ENCODE measurements at regions not wholly inside any gene's neighbourhood (a gene's known extent, or its start where the extent isn't known, plus 50 kb on each side); places are given as distances from the start of the nearest gene placed in this dataset.
"Not testable (repeated sequence)": the region's sequence is repeated elsewhere in the genome, so short reads cannot be mapped to it uniquely, and the experiment has no call there.

DNA sequence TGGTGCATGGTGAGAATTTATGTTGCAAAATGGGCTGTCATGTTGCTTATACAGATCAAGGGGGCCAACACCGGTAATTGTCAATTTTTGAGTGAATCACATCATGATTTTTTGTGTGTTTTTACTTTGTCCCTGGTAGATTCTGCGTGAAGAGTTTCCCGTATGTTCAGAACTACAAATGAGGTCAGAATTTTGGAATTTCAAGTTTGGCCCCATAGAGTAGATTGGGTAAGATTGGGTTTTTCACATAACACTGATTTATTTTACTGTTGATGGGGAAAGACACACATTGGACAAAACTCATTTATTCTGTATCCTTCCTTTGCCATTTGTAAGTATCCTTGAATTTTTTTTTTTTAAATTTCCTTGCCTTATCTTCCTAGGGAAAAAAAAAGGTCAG, 158.5 kb upstream of the MXRA5 start:
- DNase-seq = no peak

DNA sequence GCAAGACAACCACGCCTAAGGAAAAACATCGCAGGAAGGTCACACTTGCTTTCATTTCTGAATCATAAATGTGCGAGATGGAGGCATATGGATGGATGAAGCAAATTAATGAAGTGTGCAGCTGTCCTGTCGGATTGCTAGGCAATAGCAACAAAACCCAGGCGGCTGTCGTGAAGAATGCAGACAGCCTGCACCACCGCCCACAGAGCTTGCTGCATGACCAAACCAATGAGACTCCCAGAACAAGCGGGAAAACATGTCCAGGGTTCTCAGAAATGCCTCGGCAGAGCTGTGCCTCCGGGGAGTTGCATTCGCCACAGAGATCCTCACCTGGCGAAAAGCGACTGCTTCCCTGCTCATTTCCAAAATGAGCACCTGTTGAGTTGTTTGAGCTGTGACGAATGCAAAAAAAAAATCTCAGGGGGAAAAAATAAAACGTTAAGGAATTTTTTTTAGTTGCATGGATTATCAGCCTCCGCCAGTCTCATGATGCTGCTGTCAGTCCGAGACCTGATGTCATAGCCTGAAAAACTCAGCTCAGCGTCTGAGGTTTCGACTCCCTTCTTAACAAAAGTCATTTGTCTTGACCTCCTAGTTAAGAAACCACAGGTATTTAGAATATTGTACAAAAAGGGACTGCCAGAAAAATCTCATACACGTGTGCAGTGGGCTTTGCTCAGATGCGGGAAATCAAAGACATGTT, 155.5 kb upstream of the MXRA5 start:
- DNase-seq = no peak

DNA sequence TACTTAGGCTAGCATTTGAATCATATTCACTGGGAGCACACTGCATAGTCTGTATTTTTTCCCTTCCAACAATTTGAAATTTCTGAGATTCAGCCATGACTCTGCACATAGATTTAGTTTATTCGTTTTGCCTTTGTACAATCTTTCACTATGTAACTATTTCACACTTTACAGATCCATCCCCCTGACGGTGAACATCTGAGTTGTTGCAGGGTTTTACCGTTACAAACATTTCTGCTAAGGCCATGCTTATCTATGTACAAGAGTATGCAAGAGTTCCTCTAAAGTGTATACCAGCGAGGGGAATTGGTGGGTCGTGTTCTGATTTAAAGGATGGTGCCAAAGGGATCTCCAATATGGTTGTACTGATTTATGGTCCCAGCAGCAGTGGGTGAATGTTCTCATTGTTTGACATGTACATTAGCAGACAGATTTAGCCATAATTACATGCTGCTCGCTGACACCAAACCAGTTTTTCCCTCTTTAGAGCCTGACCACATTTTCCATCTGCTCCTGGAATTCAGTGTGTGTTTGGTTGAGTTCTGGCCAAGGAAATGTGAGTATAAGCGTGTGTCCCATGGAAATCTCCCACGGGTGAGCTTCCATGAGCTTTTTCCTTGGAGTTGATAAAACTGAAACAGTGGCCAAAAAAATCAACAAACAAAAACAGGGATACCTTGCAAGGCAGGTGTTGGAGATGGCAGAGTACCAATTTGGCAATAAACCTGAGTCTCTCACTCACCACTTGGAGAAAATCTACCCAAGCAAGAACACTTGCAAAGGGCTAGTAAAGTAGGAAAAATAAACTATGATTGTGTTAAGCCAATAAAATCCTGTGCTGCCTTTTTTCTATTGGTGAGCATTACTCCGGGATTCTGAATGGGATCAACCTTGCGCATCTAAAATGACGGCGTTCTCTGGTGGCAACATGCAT, 149.7 kb upstream of the MXRA5 start:
- DNase-seq = not testable (repeated sequence)

DNA sequence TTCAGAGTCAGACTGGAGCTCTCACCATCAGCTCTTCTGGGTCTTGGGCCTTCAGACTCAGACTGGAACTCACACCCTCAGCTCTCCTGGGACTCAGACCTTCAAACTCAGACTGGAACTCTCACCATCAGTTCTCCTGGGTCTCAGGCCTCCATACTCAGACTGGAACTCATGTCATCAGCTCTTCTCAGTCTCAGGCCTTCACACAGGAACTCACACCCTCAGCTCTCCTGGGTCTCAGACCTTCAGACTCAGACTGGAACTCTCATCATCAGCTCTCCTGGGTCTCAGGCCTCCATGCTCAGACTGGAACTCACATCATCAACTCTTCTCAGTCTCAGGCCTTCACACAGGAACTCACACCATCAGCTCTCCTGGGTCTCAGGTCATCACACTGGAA, 147.2 kb upstream of the MXRA5 start:
- DNase-seq = no peak

DNA sequence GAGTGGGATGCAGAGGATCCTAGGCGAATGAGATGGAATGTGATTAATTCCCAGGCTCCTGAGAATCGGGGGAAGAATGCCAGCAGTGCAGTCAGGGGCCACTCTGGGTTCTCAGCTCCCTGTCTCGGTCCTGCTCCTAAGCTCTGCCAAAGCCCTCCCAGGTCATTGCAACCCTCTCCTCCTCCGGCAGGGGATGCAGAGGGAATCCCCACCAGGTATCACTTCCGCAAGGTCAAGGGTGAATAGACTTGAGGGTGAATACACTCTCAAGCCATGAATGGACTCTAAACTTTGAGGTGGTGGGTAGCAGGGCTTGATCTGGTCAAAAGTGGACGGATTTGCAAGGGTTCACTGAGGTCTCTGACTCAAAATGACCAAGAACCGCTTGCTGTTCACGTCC, 139.3 kb upstream of the MXRA5 start:
- no peak for DNase-seq

DNA sequence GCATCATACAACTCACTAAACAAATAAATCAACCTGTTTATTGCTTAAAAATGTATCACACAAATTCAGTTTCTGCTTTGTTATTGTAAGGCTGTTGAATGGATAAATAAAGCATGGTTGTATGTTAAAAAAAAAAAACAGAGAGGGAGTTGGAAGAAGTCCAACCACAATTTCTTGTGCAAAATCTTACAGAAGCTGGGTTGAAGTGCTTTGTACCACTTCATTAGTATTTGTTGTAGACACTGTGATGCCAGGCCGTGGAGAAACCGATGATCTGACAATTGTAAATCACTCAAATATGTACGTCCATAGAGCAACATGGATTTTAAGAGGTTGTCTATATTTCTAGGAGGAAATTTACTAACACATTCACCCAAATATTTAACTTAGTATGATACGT, 132.6 kb upstream of the MXRA5 start:
- DNase-seq = no peak

DNA sequence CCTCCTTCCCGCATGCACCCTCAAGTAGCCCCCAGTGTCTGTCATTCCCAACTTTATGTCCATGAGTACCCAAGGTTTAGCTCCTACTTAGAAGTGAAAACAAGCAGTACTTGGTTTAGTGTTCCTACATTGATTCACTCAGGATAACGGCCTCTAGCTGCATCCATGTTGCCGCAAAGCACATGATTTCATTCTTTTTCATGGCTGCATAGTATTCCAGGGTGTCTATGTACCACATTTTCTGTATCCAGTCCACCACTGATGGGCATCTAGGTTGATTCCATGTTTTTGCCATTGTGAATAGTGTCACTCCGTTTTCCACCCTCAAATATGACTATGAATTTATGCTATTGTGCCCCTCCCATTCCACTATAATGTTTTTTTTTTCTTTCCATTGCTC, 130.5 kb upstream of the MXRA5 start:
- DNase-seq = no peak

DNA sequence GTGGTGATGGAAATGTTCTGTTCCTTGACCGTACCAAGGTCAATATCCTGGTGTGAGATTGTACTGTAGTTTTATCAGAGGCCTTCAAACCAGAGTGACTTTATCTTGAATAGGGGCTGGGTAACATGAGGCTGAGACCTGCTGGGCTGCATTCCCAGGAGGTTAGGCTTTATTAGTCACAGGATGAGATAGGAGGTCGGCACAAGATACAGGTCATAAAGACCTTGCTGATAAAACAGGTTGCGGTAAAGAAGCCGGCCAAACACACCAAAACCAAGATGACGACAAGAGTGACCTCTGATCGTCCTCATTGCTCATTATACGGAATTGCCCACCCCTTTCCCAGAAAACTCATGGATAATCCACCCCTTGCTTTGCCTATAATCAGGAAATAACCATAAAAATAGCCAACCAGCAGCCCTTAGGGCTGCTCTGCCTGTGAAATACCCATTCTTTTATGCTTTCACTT, 123.8 kb upstream of the MXRA5 start:
- not testable (repeated sequence) for DNase-seq

DNA sequence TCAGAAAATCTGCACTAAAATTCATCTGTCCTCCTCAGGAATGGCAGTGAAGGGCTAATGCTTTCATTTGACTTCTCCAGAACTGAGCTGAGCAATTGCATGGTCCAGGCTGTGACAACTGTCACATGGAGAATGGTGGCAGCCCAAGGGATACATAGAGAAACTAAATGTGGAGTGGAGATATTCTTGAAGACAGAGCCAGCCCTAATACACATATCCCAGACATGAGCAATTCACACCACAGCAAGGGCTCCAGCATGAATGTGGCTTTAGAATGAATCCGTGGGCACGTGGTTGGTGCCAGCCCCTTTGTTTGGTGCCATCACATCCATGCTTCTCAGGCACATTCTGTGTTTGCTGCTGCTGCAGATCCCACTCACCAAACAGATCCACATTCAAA, 121.6 kb upstream of the MXRA5 start:
- DNase-seq = no peak

DNA sequence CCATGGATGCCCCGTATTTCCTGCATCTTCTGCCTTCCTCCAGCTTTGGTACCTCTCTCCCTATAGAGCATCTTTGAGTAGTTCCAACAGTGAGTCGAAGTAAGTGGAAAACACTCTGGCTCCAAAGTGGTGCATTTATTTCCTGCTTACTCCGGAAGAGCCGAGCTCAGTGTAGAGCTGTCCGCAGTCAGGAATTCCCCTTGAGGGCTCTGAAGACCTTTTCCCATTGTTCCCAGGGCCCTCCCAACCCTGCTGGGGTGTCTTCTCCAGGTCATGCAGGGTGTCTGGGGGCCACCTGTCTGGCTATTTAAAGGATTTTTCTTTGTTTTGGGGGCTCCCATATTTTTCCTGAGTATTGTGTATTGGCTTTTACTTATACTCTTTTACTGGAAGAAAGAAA, 118.6 kb upstream of the MXRA5 start:
- DNase-seq = no peak

DNA sequence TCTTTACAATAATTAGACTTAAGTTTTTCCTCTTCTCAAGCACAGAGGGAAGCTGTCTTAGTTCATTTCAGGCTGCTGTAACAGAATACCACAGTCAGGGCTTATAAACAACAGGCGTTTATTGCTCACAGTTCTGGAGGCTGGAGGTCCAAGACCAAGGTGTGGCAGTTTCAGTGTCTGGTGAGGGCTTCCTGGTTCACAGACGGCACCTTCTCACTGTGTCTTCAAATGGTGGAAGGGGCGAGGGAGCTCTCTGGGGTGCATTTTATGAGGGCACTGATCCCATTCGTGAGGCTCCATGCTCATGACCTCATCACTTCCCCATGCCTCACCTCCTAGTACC, 115.7 kb upstream of the MXRA5 start:
- DNase-seq = no peak

DNA sequence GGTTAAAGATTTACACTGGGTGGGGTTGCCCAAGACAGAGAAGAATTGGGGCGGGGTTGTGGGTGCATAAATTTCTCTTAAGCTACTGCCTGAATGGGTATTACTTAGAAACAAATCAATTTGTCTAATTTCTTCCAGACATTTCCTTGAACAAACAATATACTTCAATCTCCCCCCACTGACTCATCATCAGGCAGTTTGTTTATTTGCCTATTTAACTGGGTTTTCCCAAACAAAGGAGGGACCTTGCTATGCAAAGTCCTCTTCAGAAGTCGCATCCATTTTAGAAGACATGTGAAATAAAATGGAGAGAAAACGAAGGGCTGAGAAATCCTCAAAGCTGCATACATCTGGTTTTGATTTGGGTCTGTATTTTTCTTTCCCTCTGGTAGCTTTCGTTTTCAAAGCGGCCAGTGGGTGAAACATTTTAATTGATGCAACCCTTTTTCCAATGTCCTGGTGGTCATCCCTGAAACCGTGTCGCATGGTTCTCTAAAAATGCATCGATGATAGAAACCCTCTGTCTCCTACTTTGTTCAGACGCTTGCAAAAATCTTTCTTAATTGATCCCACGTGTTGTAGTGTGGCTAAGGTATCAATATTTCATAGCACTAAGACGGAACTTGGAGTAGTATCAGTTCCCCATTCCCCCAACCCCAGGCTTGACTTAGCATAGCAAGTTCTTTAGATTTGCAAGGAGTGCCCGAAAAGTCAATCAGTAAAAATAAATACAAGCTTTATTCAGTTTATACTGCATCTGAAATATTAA, 115.1 kb upstream of the MXRA5 start:
- DNase-seq = no peak

DNA sequence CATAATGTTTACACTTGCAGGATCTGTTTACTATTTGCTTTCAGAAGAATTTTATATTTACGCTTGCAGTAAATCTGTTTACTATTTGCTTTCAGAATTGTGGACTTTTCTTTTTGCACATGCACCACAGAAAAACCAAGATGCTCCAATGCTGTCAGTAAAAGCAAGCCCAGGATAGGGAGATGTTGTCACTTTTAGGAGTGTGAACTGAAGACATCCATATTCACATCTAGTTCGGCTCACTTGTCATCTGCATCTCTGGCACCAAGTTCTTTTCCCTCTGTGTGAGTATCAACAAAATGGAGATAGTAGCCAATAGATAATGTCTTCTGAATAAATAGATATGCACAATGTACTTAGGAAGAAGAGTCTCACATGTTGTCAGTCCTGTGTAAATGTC, 109.3 kb upstream of the MXRA5 start:
- no peak for DNase-seq

DNA sequence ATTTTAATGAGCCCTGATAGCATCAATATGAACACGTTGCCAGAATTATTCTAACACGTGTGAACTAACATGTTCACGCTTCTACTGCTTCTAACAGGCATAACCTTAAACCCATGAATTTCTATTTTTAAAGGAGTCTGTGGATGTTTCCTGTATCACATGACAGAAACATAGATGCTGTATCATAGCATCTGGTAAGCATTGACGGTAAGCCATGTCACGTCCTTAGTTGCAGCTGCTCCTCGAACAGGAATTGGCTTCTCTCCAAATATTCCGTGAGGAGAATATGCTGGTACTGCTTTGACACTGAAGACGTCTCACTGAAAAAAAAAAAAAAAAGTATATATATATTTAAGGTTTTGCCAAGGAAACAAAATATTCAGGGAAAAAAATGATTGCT, 105.1 kb upstream of the MXRA5 start:
- DNase-seq = no peak

DNA sequence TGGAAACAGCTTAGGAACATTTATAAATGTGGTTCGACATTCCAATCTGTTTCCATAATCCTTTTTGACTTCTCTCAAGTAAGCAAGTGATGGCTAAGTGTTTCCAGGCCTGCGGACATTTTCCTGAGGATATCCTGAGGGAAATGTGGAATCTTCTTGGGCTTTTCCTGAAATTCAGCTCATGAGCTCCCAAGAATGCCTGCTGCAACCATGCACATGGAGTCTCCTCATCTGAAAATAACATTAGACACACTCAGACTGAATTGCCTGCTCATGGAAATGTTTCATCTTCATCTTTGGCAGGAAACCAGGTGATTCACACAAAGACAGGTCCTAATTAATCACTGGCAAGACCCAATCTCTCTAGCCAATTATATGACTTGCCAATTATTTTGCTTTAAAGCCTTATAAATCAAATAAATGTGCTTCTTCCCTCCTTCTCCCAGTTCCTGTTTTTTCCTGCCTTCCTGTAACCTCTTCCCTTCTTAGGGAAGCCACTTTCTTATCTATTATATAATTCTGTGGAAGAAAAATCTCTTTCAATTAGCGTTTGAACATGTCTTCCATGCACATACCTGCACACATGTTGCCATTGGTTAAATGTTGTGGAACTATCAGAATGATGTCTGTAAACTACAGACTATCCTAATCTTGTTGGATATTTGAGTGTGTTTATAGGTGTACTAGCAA, 104.6 kb upstream of the MXRA5 start:
- no peak for DNase-seq

DNA sequence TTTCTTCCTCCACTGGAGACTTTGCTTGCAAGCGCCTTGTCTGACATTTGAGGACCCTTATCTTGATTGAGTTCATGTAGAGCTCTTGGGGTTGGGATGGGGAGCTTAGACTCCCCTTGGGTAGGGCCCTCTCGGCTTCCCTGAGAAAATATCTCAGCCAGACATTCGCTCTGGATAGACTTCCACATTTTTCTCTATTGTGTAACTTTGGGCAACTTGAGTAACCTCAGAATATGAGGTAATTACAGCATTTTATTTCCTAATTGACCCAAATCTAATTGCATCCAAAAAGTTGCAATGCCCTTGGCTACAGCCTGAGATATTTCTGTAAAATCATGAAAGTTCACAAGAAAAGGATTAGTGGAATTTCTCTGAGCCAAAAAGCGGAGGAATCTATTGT, 102.8 kb upstream of the MXRA5 start:
- DNase-seq = no peak

DNA sequence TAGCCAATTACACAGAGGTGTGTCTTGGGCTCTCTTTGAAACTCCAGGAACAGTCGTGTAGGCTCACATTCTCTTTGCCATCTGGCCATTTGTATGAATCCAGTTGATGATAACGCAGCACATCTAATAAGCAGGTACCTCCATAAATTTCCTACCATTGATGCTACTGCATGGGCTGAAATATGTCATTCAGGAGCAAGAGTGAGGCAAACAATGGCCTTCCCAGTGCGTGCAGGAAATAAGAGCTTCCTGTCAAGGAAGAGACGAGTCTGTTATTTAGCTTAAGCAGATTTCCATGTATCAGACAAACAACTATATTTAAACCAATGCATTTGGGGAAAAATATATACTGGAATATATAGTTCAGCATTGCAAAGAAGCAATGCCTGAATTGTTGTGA, 102.1 kb upstream of the MXRA5 start:
- no peak for DNase-seq

DNA sequence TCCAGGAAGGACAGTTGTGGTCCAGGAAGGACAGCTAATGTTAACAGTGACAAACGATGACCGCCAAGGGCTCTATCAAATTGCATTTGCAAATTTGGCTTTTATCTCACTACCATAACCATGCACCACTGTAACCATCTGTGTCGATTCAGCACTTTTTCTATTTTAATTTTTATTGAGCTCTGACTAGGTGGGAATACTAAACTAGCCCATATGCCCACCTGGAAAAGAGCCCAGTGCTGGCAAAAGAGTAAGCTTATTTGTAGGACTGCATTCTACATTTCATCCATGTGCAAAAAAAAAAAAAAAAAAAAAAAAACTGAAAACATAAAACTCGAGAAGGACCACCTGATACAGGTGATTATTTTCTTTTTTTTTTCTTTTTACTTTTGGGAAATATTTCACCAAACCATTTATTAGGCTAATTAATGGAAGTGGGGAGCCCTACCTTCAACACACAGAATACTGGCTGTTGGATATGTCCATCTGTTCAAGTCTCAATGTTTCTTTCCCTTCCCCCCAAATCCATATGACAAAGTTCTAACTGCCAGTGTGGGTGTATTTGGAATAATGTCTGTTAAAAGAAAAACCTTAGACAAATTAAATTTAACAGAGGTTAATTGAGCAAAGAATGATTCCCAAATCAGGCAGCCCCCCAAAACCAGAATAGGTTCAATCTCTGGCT, 99.5 kb upstream of the MXRA5 start:
- DNase-seq = no peak

DNA sequence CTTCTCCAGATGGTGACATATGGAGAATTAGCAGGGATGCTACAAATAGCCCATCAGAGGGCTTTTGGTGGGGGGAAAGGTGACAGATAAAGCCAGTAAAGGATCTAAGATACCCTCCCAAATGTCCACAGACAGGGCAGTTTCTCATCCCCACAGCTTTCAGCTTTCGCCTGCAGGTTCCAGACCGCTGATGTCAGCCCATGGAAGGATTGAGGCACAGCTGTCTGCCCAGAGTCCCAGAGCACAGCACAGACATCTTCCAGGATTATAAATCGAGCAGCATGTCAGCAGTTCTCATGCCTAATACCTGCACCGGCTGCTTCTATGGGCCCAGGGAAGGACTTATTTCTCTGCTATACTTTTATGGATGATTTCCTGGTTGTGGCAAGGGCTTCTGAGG, 96.7 kb upstream of the MXRA5 start:
- no peak for DNase-seq

DNA sequence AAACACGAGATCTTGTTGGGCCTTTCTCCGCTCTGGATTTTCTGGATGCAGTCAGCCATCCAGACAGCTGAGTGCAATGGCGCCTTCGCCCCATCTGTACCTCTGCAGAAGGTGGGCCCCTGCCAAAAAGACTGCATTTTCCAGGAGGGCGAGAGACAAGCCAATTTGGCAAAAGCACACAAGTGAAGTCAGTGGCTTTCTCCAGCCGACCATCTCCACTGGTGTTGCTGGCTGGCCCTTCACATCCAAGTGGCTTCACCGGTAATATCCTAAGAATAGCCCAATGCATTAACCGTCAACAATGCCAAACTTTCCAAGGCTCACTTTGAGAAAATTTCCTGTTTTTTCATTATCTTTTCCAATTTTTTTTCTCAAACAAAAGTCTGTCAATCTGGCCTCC, 96.2 kb upstream of the MXRA5 start:
- DNase-seq = no peak

DNA sequence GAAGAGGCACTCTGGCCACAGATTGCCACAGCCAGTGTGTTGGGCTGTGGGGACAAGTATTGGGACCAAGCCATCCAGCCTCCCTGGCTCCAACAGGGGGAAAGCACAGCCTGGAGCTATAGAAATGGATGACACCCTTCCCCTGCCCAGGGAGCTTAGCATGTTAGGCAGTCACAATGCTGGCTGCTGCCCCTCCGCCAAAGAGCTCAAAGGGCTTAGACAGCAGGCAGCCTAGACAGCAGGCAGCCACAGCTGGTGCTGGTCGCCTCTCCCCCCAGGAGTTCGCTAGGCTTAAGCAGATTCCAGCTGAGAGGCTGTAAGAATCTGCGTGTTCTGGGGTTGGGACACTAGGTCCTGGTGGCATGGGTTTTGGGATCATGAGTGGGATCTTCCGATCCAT, 94.5 kb upstream of the MXRA5 start:
- DNase-seq = no peak

DNA sequence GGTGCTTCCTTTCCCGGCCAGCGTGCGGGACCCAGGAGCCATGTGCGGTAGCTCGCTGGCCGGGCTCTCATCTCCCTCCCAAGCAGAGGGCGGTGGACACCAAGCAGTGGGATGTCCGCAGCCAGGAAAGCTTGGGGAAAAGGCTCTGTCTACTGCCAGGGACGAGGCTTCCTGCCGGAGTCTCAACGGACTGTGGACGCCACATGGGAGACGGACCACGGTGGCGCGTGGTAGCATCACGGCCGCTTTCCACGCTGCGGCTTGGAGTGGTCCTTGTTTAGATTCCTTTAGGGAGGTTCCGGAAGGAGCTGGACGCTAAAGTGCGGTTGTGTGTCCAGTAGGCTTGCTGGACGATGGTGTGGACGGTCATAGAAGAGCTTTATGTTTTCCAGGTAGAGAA, 89.5 kb upstream of the MXRA5 start:
- not testable (repeated sequence) for DNase-seq

Data from AML-193 (cell line).